GM12865 (cell line): ENCODE measurements at regions not wholly inside any gene's neighbourhood (a gene's known extent, or its start where the extent isn't known, plus 50 kb on each side); places are given as distances from the start of the nearest gene placed in this dataset.

Experiments
- DNase-seq: peaks from one replicate; pipeline ENCODE4 v3.0.0; 2010; ENCODE audit warnings: low read depth
- H3K4me3 ChIP-seq: 2 replicates; pipeline ENCODE4 v1.5.1; 2011; ENCODE audit warnings: mild to moderate bottlenecking, low read depth, low read length, control low read depth
- TF ChIP-seq, protein P1 (sequence below): IDR thresholded peaks from 2 replicates; pipeline ENCODE4 v1.5.1; 2011; ENCODE audit warnings: low read length, control low read depth, low read depth, inconsistent platforms; ENCODE audit not compliant: insufficient read depth; ENCODE audit errors: missing control alignments

DNA sequence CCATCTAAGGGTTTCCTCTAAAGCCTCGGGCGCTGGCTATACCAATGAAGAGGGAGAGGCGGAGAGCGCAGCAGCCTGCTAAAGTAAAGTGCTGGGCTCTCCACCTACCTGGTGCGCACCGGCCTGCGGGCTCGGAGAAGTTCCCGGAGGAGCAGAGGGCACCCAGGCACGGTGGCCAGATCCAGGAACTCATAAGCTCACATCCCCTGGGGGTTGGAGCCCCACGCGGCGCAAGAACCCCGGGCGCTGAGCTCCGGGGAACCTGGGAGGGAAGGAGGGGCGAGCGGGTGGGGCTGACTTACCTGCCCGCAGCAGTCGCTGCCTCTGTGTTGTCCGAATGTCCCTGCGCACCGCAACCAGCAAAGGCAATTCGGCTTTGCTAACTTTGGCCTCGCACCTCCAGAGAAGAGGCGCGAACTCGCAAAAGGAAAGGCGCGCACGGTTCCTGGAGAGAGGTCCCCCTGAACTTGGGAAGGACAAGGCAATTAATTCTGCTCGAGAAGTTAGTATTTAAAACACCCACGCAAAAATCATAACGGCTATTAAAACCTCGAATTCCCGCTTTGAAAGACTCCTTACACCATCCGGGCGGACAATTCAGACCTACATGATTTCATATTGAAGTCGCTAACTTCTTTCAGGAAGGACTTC is 127.6 kb upstream of the C11orf58 start:
- H3K4me3 ChIP-seq, result no peak overlapping the region
- DNase-seq, result no peak
- TF ChIP-seq, protein P1, sequence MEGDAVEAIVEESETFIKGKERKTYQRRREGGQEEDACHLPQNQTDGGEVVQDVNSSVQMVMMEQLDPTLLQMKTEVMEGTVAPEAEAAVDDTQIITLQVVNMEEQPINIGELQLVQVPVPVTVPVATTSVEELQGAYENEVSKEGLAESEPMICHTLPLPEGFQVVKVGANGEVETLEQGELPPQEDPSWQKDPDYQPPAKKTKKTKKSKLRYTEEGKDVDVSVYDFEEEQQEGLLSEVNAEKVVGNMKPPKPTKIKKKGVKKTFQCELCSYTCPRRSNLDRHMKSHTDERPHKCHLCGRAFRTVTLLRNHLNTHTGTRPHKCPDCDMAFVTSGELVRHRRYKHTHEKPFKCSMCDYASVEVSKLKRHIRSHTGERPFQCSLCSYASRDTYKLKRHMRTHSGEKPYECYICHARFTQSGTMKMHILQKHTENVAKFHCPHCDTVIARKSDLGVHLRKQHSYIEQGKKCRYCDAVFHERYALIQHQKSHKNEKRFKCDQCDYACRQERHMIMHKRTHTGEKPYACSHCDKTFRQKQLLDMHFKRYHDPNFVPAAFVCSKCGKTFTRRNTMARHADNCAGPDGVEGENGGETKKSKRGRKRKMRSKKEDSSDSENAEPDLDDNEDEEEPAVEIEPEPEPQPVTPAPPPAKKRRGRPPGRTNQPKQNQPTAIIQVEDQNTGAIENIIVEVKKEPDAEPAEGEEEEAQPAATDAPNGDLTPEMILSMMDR, result no peak

DNA sequence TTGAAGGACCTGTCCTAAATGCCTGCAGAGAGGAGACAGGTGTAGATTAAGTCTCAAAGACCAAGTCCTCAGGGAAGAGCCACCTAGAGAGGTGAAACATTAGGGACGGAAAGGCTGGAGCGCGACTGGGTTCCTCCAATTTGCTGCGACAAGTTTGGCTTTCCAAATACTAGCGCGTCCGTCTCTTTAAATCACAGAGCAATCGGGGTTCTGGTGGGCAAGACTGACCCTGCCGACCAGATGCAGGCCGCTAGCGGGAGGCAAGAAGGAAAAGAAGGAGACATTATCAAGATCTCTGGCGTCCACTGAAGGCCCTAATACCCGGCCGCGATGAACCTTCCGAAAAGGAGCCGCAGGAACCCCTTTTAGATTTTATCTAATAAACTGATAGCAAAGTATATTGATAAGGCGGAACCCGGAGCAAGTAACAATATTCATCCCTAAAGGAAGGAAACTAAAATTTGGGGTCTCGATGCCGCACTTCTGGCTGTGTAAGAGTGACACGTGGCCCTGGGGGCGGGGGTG is 128.2 kb upstream of the C11orf58 start:
- TF ChIP-seq, protein P1, result no peak
- no peak overlapping the region for H3K4me3 ChIP-seq
- no peak for DNase-seq

- TF ChIP-seq, protein P1, result no peak
- no peak for DNase-seq
- no peak overlapping the region for H3K4me3 ChIP-seq
Observed at GRCh38 chr11:16609769-16610168, 128.7 kb upstream of the C11orf58 start.

DNA sequence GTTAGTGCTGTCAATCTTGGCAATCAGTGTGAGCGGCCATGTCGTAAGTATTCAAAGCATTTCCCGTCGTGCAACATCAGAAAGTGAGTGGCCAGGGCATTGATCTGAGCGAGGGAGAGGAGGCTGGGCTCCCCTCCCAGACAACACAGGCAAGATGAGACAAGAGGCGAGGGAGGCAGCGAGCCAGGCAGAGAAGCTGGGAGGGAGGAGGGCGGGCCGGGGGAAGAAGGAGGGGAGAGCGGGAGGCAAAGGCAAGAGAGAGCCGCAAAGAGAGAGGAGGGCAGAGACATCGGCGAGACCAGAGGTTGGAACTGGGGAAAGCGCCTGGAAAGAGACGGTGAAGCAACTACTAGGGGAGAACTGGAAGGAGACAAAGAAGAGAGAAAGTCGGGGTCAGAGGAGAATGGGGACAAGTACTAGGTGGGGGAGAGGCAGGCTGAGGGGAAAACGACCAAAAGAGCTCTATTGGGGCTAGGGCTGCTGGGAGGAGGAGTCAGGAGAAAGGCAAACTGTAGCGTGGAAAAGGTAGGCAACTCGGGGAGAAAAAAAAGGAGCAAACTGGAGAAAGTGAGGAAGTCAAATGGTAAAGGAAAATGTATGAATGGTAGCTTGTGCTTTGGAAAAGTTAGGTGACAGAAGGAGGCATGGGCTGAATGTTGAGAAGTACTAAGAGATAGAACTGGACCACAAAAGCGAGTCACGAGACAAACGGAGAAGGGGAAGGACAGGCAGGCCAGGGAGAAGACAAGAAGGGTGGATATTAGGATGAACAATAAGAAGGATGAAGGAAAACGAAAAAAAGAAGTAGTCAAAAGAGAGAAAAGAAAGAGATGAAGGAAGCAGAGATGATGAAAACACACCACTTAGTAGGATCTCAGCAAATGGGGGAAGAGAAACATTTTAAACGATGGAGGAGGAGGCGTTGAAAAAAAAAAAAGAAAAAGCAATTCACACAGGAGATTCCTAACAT is 130.5 kb upstream of the C11orf58 start:
- TF ChIP-seq, protein P1, result no peak
- DNase-seq, result no peak
- no peak overlapping the region for H3K4me3 ChIP-seq

GRCh38 chr11:16606784-16607674 is 131.4 kb upstream of the C11orf58 start:
- H3K4me3 ChIP-seq, result no peak overlapping the region
- DNase-seq, result no peak
- TF ChIP-seq, protein P1, result no peak
